Naive thymus-derived CD8-positive, alpha-beta T cell (primary cell): ENCODE measurements at regions not wholly inside any gene's neighbourhood (a gene's known extent, or its start where the extent isn't known, plus 50 kb on each side); places are given as distances from the start of the nearest gene placed in this dataset.

Source experiments
- ATAC-seq, 2 donors: fragments of 150-1000 bp; cut with Tn5 transposase in 1 of 2; sonication (Bioruptor Pico), chemical (Tn5 transposase) in 1 of 2; 1 replicate in 1 of 2; 2 replicates in 1 of 2; pipeline ENCODE4 v1.10.0; 2021; ENCODE audit warnings: mild to moderate bottlenecking in 2 of 2, moderate library complexity in 2 of 2
- POLR2A ChIA-PET: fragments of 350-600 bp; sonication (Branson Sonifier 250); formaldehyde crosslinking; loops from one replicate; lab custom pipeline; 2021; ENCODE audit warnings: antibody characterized with exemption; lab: Charles Lee
- DNase-seq, 10 donors: peaks; one replicate each; pipeline versions ENCODE4 v3.0.0 to v3.0.0-alpha.2; 2020 to 2022
- H3K27ac Mint-ChIP-seq, 10 donors: one replicate each; pipeline ENCODE4 v1.8.0; 2020 to 2022; ENCODE audit warnings: mild to moderate bottlenecking in 10 of 10, mixed read lengths in 10 of 10, moderate library complexity in 4 of 10, inconsistent platforms in 1 of 10
- H3K27me3 Mint-ChIP-seq, 5 donors: one replicate each; pipeline ENCODE4 v1.8.0; 2021 to 2022; ENCODE audit warnings: mixed read lengths in 5 of 5
- H3K36me3 Mint-ChIP-seq, 3 donors: one replicate each; pipeline ENCODE4 v1.8.0; 2020 to 2022; ENCODE audit warnings: mixed read lengths in 3 of 3, mild to moderate bottlenecking in 2 of 3, inconsistent platforms in 1 of 3
- H3K4me1 Mint-ChIP-seq, 4 donors: one replicate each; pipeline ENCODE4 v1.8.0; 2021 to 2022; ENCODE audit warnings: mixed read lengths in 4 of 4
- H3K4me3 Mint-ChIP-seq, 10 donors: one replicate each; pipeline ENCODE4 v1.8.0; 2020 to 2022; ENCODE audit warnings: mild to moderate bottlenecking in 10 of 10, mixed read lengths in 10 of 10, moderate library complexity in 6 of 10, inconsistent platforms in 1 of 10
- H3K9me3 Mint-ChIP-seq, 9 donors: one replicate each; pipeline ENCODE4 v1.8.0; 2020 to 2022; ENCODE audit warnings: mixed read lengths in 9 of 9, mild to moderate bottlenecking in 3 of 9, inconsistent platforms in 1 of 9, moderate library complexity in 1 of 9

DNA sequence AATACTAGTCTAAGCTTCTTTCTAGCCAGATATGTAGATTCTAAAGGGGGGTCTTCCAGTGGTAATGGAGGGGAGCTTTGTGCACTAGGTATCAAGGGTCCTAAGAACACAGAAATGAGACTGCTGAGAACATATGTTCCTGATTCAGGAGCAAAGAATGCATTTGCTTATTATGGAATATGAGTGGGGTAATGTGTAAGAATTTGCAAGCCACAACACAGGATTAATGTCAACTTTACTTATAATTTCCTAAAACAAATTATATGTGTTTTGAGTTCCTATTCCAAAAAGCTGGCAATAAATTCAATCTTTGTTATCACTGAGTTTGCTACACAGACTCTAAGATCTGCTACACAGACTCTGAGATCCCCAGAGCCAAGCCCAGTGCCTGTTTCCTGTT lies 357.0 kb upstream of the PTBP2 start:
- Mint-ChIP-seq H3K27ac (no peak overlapping the region), H3K4me1 (peaks cover 0 to 2% (median 0%) of the 10 kb centered on the region in 4 donors), H3K9me3 (peaks cover 0 to 16% (median 2%) of the 10 kb centered on the region in 9 donors), H3K4me3 (no peak overlapping the region), H3K27me3 (peaks cover 0 to 5% (median 0%) of the 10 kb centered on the region in 5 donors), H3K36me3 (no peaks in the 10 kb centered on the region)
- ATAC-seq, result no peak
- POLR2A ChIA-PET, result no interaction called here
- no peak for DNase-seq

DNA sequence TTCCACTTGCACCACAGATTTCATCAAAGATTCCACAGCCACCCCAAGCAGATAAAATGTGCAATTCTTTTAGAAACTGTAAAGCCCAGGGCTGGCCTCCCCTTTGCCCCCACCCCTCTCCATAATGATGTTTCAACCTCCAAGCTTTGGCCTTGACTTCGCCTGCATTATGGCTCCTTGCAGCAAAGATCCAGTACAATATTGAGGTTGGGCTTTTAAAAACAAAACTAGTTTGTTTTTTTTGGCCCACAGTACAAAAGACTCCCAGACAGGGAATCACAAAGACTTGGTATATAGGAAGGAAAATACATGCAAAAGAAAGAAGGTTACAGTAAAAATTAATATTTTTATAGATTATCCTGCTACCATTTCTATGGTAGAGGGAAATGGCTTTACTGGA lies 356.5 kb upstream of the PTBP2 start:
- Mint-ChIP-seq H3K27me3 (peaks cover 0 to 5% (median 0%) of the 10 kb centered on the region in 5 donors), H3K4me3 (no peak overlapping the region), H3K27ac (no peak overlapping the region), H3K9me3 (peaks cover 0 to 16% (median 2%) of the 10 kb centered on the region in 9 donors), H3K36me3 (no peaks in the 10 kb centered on the region), H3K4me1 (peaks cover 0 to 2% (median 0%) of the 10 kb centered on the region in 4 donors)
- ATAC-seq (no peak), DNase-seq (no peak)
- POLR2A ChIA-PET, result no interaction called here

DNA sequence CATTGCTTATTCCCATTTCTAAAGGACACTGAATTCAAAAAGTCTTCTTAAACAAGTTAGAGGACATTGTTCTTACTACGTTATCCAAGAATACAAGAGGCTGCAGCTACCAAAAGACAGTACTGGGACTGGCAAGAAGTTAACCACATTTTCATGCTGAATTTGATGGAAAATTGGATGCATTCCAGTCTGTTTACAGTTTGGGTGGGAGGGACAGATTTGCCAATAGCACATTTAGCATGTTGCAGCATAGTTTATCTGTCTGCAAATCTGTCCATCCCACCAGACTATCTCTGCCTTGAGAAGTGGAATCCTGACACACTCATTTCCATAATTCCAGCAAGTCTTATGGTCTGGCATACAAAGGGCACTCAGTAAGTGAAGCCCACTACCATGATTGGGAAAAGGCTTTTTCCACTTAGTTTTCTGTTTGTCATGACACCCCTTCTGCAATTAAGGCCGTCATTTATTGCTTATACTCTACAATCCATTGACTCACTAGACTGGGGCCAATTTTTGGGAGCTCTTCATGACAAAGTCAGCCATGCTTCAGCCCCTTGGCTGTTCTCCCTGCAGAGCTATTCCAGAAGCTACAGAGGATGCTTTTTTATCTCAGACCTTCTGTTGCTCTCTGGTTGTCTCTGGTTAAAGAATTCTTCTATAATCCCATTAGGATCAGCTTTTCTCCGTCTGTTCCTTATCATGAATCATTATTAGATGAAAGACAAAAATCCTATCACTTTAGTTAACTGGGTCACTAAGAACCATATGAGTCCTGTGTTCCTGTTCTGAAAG lies 355.8 kb upstream of the PTBP2 start:
- no peak for ATAC-seq
- DNase-seq, result no peak
- no peaks in the 10 kb centered on the region for H3K36me3 Mint-ChIP-seq
- no peak overlapping the region for H3K27ac Mint-ChIP-seq
- peaks cover 0 to 5% (median 0%) of the 10 kb centered on the region in 5 donors for H3K27me3 Mint-ChIP-seq
- no peak overlapping the region for H3K4me3 Mint-ChIP-seq
- peaks cover 0 to 16% (median 2%) of the 10 kb centered on the region in 9 donors for H3K9me3 Mint-ChIP-seq
- H3K4me1 Mint-ChIP-seq, result peaks cover 0 to 2% (median 0%) of the 10 kb centered on the region in 4 donors
- POLR2A ChIA-PET, result no interaction called here

DNA sequence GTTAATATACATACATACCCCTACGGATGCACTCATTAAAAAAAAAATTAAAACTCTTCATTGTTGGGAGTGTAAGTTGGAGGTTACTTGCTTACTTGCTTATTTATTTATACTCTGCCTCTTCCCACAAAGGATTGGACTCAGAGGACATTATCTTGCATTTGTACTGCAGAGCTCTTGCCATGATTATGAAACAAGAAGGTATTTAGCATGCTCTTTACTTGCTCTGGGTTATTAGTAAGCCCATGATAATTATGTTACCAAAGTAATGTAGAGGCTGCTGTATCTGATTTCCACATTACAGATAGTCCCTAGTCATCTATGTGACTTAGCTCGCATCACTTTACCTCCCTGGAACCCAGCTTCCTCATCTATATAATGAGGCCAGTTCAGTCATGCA lies 355.1 kb upstream of the PTBP2 start:
- Mint-ChIP-seq H3K27ac (no peak overlapping the region), H3K4me1 (peaks cover 0 to 2% (median 0%) of the 10 kb centered on the region in 4 donors), H3K36me3 (no peaks in the 10 kb centered on the region), H3K9me3 (peaks cover 0 to 9% (median 2%) of the 10 kb centered on the region in 9 donors), H3K27me3 (peaks cover 0 to 5% (median 0%) of the 10 kb centered on the region in 5 donors), H3K4me3 (no peak overlapping the region)
- ATAC-seq, result no peak
- POLR2A ChIA-PET, result no interaction called here
- no peak for DNase-seq

DNA sequence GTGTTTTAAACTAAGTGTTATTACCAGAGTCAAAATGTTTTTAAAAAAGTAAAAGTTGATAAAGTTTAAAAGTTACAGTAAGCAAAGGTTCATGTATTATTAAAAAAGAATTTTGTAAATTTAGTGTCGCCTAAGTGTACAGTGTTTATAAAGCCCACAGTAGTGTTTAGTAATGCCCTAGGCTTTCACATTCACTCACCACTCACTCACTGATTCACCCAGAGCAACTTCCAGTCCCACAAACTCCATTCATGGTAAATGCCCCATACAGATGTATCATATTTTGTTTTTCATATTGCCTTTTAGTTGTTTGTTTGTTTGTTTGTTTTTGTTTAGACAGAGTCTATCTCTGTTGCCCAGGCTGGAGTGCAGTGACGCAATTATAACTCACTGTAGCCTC lies 353.8 kb upstream of the PTBP2 start:
- peaks cover 0 to under 1% (median 0%) of the 10 kb centered on the region in 4 donors for H3K4me1 Mint-ChIP-seq
- no peak overlapping the region for H3K4me3 Mint-ChIP-seq
- POLR2A ChIA-PET, result no interaction called here
- no peak for DNase-seq
- H3K27ac Mint-ChIP-seq, result no peak overlapping the region
- peaks cover 0 to 4% (median 0%) of the 10 kb centered on the region in 5 donors for H3K27me3 Mint-ChIP-seq
- ATAC-seq, result no peak
- H3K36me3 Mint-ChIP-seq, result no peaks in the 10 kb centered on the region
- peaks cover 0 to 3% (median 1%) of the 10 kb centered on the region in 9 donors for H3K9me3 Mint-ChIP-seq

DNA sequence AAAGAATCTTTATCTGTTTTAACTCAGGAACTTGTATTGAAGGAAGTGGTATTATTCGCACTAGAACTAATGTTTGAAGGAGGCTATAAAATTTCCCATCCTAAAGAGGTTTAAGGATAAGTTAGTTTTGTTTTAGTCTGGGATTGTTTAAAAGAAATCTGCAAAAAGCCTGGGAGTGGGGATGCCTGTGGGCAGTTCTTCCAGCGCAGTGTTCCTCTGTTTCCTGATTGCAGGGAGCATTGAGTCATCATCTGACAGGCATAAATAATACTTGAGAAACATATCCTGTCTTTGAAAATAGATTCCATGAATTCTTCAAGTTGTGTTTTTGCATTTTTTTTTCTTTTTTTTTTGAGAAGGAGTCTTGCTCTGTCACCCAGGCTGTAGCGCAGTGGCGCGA lies 350.8 kb upstream of the PTBP2 start:
- POLR2A ChIA-PET, result no interaction called here
- peaks cover 0 to 4% (median 2%) of the 10 kb centered on the region in 9 donors for H3K9me3 Mint-ChIP-seq
- DNase-seq, result no peak

DNA sequence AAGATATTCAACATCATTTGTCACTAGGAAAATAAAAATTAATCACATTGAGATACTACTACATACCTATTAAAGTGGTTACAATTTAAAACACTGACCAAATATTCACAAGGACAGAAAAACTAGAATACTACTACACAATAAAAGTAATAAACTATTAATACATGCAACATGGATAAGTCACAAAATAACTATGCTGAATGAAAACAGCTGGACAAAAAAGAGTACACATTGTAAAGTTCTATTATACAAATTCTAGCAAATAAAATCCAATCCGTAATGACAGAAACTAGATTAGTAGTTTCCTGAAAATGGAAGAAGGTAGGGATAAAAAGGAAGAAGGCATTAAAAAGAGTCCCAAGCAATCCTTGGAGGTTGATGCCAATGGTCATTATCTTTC lies 348.7 kb upstream of the PTBP2 start:
- H3K4me3 Mint-ChIP-seq, result no peak overlapping the region
- no peak for DNase-seq
- H3K27ac Mint-ChIP-seq, result no peak overlapping the region
- H3K9me3 Mint-ChIP-seq, result peaks cover 0 to 4% (median 2%) of the 10 kb centered on the region in 9 donors
- no peak for ATAC-seq
- no peaks in the 10 kb centered on the region for H3K36me3 Mint-ChIP-seq
- POLR2A ChIA-PET, result no interaction called here
- H3K27me3 Mint-ChIP-seq, result peaks cover 0 to 3% (median 0%) of the 10 kb centered on the region in 5 donors
- H3K4me1 Mint-ChIP-seq, result no peaks in the 10 kb centered on the region

More for the DNA sequence above, 350.8 kb upstream of the PTBP2 start:
- Mint-ChIP-seq H3K27me3 (peaks cover 0 to 3% (median 0%) of the 10 kb centered on the region in 5 donors), H3K36me3 (no peaks in the 10 kb centered on the region), H3K4me1 (no peaks in the 10 kb centered on the region), H3K4me3 (no peak overlapping the region), H3K27ac (no peak overlapping the region)
- no peak for ATAC-seq

DNA sequence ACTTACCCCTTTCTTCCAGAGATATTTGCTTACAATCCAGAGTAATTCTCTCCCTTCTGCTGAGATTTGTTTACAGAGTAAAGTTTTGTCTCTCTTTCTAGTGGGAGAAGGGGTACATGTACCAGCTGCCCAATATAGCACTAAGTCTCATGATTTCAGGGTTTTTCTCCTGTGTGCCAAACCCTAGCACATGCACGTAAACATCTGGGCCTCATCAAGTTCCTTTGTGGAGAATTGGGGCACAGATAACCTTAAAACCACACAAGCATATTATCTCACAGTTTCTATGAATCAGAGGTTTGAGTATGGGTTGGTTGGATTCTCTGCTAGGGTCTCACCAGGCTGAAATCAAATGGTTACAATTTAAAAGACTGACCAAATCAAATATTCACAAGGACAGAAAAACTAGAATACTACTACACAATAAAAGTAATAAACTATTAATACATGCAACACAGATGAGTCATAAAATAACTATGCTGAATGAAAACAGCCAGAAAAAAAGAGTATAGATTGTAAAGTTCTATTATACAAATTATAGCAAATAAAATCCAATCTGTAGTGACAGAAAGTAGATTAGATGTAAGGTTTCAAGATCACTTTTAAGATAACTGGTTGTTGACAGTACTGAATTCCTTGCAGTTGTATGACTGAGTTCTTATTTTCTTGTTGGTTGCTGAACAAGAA lies 347.4 kb upstream of the PTBP2 start:
- no peak for DNase-seq
- no peak for ATAC-seq
- Mint-ChIP-seq H3K4me1 (no peaks in the 10 kb centered on the region), H3K9me3 (peaks cover 0 to 11% (median 4%) of the 10 kb centered on the region in 9 donors), H3K27me3 (no peaks in the 10 kb centered on the region), H3K27ac (no peak overlapping the region), H3K36me3 (no peaks in the 10 kb centered on the region), H3K4me3 (no peak overlapping the region)
- POLR2A ChIA-PET, result no interaction called here

DNA sequence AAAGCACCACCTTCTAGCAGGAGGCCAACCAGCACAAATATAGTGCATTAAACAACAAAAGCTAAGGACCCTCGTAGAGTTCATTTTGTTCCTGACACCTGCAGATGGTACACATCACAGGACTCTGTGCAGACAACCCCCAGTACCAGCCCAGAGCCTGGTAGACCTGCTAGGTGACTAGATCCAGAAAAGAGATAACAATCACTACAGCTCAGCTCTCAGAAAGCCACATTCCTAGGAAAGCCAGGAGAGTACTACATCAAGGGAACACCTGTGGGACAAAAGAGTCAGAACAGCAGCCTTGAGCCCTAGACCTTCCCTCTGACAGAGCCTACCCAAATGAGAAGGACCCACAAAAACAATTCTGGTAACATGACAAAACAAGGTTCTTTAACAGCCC lies 344.7 kb upstream of the PTBP2 start:
- no peak overlapping the region for H3K27ac Mint-ChIP-seq
- ATAC-seq (no peak), DNase-seq (no peak)
- no peaks in the 10 kb centered on the region for H3K36me3 Mint-ChIP-seq
- H3K4me1 Mint-ChIP-seq, result no peaks in the 10 kb centered on the region
- no peaks in the 10 kb centered on the region for H3K27me3 Mint-ChIP-seq
- POLR2A ChIA-PET, result no interaction called here
- no peak overlapping the region for H3K4me3 Mint-ChIP-seq
- peaks cover 0 to 19% (median 3%) of the 10 kb centered on the region in 9 donors for H3K9me3 Mint-ChIP-seq

DNA sequence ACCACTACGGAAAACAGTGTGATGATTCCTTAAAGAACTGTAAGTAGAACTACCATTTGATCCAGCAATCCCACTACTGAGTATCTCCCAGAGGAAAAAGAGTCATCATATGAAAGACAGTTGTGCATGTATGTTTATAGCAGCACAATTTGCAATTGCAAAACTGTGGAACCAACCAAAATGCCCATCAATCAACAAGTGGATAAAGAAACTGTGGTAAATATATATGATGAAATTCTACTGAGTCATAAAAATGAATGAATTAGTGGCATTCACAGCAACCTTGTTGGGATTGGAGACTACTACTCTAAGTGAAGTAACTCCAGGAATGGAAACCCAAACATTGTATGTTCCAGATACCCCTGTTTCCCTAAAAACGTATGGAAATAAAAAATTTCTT lies 337.0 kb upstream of the PTBP2 start:
- no peaks in the 10 kb centered on the region for H3K27me3 Mint-ChIP-seq
- ATAC-seq (no peak), DNase-seq (no peak)
- H3K27ac Mint-ChIP-seq, result no peak overlapping the region
- H3K9me3 Mint-ChIP-seq, result peaks cover 0 to 25% (median 15%) of the 10 kb centered on the region in 9 donors
- POLR2A ChIA-PET, result no interaction called here
- H3K4me3 Mint-ChIP-seq, result no peak overlapping the region
- no peaks in the 10 kb centered on the region for H3K4me1 Mint-ChIP-seq
- peaks cover 0 to 8% (median 0%) of the 10 kb centered on the region in 3 donors for H3K36me3 Mint-ChIP-seq

DNA sequence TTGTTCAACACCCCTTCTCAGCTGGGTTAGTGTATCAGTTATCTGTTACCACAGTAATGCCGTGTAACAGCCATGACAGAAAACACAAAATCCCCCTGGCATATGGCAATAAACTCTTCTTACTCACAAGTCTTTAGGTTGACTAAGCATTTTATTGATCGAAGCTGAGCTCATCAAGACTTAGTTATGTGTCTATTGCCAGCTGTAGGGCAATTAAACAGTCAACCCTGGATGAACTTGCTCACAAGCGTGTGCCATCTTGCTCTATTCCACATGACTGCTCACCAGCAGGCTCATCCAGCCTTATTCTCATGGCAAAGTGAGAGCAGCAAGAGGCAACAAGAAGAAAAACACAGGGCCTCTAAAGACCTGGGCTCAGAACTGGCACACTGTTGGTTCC lies 333.8 kb upstream of the PTBP2 start:
- no peak for DNase-seq
- Mint-ChIP-seq H3K27me3 (peaks cover 0 to 4% (median 0%) of the 10 kb centered on the region in 5 donors), H3K4me1 (no peaks in the 10 kb centered on the region), H3K4me3 (no peak overlapping the region), H3K36me3 (no peaks in the 10 kb centered on the region), H3K27ac (no peak overlapping the region), H3K9me3 (peaks cover 0 to 25% (median 8%) of the 10 kb centered on the region in 9 donors)
- no peak for ATAC-seq
- POLR2A ChIA-PET, result no interaction called here

DNA sequence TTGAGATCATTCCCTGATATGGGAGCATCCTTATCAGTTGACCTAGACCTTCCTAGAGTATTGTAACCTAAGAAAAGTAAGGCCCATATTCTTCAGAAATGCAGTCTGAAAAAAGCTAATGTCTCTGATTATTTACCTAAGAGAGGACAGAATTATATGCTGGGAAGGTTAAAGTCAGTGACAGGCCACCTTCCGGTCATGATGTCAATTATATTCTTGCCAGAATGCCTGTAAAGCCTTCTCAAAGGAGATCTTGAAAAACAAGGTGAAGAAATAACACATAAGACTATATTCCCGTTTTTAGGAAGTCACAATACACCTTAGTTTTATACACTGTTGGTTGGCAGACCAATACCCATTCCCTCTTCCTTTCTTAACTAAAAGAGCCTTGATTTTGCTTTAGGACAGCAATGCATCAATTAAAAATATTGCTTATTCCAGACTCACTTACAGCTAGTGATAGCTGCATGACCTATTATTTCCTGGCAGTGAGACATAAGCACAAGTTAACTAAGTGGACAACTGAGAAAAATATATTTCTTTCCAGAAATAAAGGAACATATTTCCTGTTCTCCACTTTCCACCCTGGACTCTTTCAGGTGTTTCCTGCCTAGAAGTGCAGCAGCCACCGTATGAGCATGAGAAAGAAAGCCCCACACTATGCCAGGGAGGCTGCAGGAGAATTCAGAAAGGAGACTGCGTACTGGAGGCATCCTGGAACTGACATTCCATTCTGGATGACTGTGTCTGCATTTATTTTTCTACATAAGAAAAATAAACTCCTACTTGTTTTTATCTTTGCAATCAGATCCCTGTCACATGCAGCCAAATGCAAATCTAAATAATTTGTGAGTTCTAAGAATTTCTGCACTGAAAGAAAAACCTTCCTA lies 332.9 kb upstream of the PTBP2 start:
- Mint-ChIP-seq H3K36me3 (no peaks in the 10 kb centered on the region), H3K27ac (no peak overlapping the region), H3K4me1 (no peaks in the 10 kb centered on the region), H3K27me3 (peaks cover 0 to 4% (median 0%) of the 10 kb centered on the region in 5 donors), H3K4me3 (no peak overlapping the region), H3K9me3 (peaks cover 0 to 28% (median 5%) of the 10 kb centered on the region in 9 donors)
- POLR2A ChIA-PET, result no interaction called here
- ATAC-seq (no peak), DNase-seq (no peak)
